ENCODE measurements at regions not wholly inside any gene's neighbourhood (a gene's known extent, or its start where the extent isn't known, plus 50 kb on each side); places are given as distances from the start of the nearest gene placed in this dataset.

DNA sequence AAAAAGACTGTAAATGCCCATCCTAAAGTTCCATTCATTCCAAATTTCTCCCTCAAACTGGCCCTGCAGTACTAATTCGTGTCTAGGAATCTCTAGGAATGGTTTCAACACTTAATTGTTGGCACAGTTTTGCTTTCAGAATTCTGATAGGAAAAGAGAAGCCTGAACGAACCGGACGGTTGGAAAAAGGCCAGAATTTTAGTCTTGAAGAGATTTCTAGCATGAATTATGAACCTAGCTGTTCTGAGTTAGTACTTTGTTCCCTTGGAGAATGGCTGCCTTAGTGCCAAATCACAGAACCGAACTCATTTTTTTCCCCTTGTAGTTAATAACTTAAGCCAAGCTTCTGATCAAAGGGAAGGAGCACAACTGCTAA, 262.6 kb downstream of the ADAMTS20 start:
- no peak overlapping the region for H3K4me3 ChIP-seq (ENCODE audit: low read depth, low read length)
- peaks cover 12% of the 10 kb centered on the region for H3K4me1 ChIP-seq
- no peaks in the 10 kb centered on the region for H3K27me3 ChIP-seq
- H3K36me3 ChIP-seq: no peaks in the 10 kb centered on the region
- no peaks in the 10 kb centered on the region for H3K9me3 ChIP-seq
- TF ChIP-seq, protein P1, sequence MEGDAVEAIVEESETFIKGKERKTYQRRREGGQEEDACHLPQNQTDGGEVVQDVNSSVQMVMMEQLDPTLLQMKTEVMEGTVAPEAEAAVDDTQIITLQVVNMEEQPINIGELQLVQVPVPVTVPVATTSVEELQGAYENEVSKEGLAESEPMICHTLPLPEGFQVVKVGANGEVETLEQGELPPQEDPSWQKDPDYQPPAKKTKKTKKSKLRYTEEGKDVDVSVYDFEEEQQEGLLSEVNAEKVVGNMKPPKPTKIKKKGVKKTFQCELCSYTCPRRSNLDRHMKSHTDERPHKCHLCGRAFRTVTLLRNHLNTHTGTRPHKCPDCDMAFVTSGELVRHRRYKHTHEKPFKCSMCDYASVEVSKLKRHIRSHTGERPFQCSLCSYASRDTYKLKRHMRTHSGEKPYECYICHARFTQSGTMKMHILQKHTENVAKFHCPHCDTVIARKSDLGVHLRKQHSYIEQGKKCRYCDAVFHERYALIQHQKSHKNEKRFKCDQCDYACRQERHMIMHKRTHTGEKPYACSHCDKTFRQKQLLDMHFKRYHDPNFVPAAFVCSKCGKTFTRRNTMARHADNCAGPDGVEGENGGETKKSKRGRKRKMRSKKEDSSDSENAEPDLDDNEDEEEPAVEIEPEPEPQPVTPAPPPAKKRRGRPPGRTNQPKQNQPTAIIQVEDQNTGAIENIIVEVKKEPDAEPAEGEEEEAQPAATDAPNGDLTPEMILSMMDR (IDR thresholded peaks at IDR 0.05; ENCODE audit: low read depth, low read length): no peak
- no peak for DNase-seq

DNA sequence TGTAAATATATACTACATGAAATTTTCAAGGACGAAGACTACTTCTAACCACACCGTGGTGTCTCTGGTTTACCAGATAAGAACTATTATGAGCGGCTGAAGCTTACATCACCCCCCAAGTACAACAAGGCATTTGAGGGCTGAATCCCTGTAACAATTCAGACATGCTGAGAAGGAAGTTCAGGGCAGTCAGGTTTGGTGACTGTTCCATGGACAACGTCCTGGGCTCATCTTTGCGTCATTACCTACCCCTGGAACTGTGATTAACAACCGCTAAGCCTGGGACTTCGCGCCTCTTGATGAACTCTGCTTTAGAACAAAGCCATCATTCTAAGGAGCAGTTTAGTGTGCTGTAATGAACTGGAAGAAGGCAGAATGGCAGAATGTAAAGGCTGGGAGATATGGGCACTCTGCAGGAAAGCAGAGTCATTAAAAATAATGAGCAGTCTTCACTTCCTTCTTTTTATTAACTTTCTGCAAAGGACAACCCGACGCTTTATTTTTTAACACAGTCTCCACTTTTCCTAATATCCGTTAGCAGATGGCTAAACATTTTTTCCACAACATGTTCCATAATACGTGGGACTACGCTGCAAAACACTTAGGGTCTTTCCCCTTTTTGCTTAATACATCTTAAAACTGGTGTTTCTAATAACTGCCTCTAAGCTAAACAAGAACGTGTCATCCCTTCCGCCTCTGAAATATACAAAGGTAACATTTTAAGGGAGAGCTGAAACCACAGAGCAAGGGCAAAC, 263.2 kb downstream of the ADAMTS20 start:
- H3K4me1 ChIP-seq: peaks cover 12% of the 10 kb centered on the region
- no peak overlapping the region for H3K4me3 ChIP-seq (ENCODE audit: low read depth, low read length)
- no peaks in the 10 kb centered on the region for H3K27me3 ChIP-seq
- TF ChIP-seq, protein P1 (IDR thresholded peaks at IDR 0.05; ENCODE audit: low read depth, low read length): no peak
- H3K36me3 ChIP-seq: no peaks in the 10 kb centered on the region
- DNase-seq: no peak
- no peaks in the 10 kb centered on the region for H3K9me3 ChIP-seq

DNA sequence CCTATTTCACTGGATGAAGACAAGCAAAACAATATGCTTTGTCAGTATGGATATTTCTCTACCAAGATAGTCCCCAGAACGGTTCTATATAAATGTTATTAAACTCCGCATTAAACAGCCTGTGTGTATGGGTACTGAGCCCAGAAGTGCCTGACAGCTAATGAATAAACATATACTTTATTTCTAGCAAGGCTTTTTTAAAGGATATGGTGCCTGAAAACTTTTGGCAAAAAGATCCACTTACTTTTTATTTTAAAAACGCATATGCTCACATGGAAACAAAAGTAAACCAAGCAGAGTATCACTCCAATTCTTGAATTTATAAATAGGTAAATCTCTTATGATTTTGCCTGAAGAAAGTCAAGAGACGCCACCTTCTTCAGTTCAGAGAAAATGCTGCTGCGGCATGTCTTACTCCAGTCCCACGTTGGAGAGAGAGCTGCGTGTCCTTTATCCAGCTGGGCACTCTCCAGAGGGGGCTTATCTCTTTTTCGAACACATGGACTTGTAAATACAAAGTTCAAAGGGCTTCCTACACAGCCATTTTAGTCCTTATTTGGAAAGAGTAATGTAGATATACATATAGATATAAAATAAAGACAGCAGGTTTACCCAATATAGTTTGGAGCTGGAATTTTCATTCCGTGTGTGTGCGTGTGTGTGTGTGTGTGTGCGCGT, 264.2 kb downstream of the ADAMTS20 start:
- H3K36me3 ChIP-seq: no peaks in the 10 kb centered on the region
- TF ChIP-seq, protein P1 (IDR thresholded peaks at IDR 0.05; ENCODE audit: low read depth, low read length): no peak
- H3K4me3 ChIP-seq (ENCODE audit: low read depth, low read length): no peak overlapping the region
- no peaks in the 10 kb centered on the region for H3K27me3 ChIP-seq
- H3K9me3 ChIP-seq: no peaks in the 10 kb centered on the region
- peaks cover 12% of the 10 kb centered on the region for H3K4me1 ChIP-seq
- DNase-seq: peak; percentile 11

DNA sequence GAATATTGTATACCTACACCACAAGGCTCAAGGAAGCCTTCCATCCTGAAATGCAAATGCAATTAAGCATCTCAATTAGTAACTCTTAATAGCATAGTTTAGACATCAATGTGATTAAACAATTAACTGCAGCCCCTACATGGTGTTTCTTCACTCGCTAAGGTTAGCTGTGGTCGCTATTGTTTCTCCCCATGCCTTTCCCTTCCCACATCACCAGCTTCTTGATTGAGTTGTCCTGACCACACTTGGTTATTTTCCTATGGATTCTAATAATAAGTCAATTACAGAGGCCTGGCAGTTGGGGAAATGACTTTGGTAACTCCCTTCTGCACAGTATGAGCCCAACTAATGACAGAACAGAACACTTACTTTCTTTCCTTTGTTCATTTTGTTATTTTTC, 265.0 kb downstream of the ADAMTS20 start:
- Histone ChIP-seq H3K27me3 (no peaks in the 10 kb centered on the region), H3K4me1 (peaks cover 12% of the 10 kb centered on the region), H3K36me3 (no peaks in the 10 kb centered on the region), H3K4me3 (ENCODE audit: low read depth, low read length) (no peak overlapping the region), H3K9me3 (no peaks in the 10 kb centered on the region)
- TF ChIP-seq, protein P1 (IDR thresholded peaks at IDR 0.05; ENCODE audit: low read depth, low read length): no peak
- no peak for DNase-seq

DNA sequence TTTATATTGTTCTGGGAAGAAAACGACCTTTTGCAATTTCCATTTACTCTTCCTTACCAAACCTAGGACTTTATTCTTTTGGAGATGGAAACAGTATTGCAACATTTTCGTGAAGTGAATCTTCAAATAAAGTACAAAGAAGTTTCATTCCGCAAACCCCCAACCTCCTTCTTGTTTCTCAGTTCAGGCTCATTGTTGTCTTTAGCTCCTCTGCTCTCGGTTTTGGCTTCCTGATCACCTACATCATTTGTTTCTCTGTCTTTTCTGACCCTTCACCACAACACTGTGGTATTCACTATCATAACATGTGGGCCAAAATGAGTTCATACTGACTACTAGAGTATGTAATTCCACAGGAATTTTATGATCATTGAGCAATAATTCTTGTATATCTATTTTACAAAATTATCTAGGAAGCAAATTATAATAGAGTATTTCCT, 266.8 kb downstream of the ADAMTS20 start:
- TF ChIP-seq, protein P1 (IDR thresholded peaks at IDR 0.05; ENCODE audit: low read depth, low read length): no peak
- Histone ChIP-seq H3K4me3 (ENCODE audit: low read depth, low read length) (no peak overlapping the region), H3K4me1 (peaks cover 19% of the 10 kb centered on the region), H3K27me3 (no peaks in the 10 kb centered on the region), H3K9me3 (no peaks in the 10 kb centered on the region), H3K36me3 (no peaks in the 10 kb centered on the region)
- DNase-seq: no peak

All from BE2C (cell line).